ENCODE measurements at regions not wholly inside any gene's neighbourhood (a gene's known extent, or its start where the extent isn't known, plus 50 kb on each side); places are given as distances from the start of the nearest gene placed in this dataset.
"Not testable (repeated sequence)": the region's sequence is repeated elsewhere in the genome, so short reads cannot be mapped to it uniquely, and the experiment has no call there.

DNA sequence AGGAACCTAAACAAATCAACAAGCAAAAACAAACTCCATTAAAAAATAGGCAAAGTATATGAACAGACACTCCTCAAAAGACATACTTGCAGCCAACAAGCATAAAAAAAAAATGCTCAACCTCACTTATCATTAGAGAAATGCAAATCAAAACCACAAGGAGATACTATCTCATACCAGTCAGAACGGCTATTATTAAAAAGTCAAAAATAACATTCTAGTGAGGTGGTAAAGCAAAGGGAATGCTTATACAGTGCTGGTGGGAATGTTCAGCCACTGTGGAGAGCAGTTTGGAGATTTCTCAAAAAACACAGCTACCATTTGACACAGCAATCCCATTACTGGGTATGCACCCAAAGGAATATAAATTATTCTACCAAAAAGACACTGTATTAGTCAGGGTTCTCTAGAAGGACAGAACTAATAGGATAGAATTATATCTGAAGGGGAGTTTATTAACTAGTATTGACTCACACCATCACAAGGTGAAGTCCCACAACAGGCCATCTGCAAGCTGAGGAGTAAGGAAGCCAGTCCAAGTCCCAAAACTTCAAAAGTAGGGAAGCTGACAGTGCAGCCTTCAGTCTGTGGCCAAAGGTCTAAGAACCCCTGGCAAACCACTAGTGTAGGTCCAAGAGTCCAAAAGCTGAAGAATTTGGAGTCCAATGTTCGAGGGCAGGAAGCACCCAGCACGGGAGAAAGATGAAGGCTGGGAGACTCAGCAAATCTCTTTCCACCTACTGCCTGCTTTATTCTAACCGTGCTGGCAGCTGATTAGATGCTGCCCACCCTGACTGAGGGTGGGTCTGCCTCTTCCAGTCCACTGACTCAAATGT lies 101.6 kb upstream of the KRAS start:
- Histone ChIP-seq H3K4me3 (ENCODE audit: insufficient read length, low read depth) (no peak overlapping the region), H3K4me1 (ENCODE audit: insufficient read depth, insufficient read length) (no peaks in the 10 kb centered on the region), H3K9ac (ENCODE audit: insufficient read length, low read depth) (no peak overlapping the region), H3K36me3 (ENCODE audit: insufficient read depth, insufficient read length, low read length) (no peaks in the 10 kb centered on the region), H3K9me3 (ENCODE audit: insufficient read depth, low read length) (no peaks in the 10 kb centered on the region), H3K27me3 (ENCODE audit: insufficient read depth, insufficient read length) (no peaks in the 10 kb centered on the region)
- DNase-seq (ENCODE audit: low read depth, low spot score) = no peak
- TF ChIP-seq ZNF274 (IDR thresholded peaks at IDR 0.05; ENCODE audit: low read depth, low read length) = no peak
- TF ChIP-seq YY1 (IDR thresholded peaks at IDR 0.05; ENCODE audit: insufficient read depth, insufficient read length) = no peak
- TF ChIP-seq SUZ12 (IDR thresholded peaks at IDR 0.05; ENCODE audit: extremely low read depth, insufficient read depth, insufficient read length) = no peak

DNA sequence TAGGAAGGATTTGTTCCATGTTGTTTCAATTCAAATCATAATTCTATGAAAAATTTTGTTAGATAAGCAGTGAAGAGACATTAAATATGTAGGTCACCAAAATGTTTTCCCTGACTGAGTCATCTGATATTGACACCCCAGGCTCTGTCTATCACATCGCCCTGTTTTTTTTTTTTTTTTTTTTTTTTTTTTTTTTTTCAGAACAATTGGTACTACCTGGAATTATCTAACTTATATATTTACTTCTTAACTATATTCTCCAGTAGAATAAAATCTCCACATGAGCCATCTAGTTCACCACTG lies 97.8 kb upstream of the KRAS start:
- H3K4me3 ChIP-seq (ENCODE audit: insufficient read length, low read depth) = no peak overlapping the region
- no peak for TF ChIP-seq ZNF274 (IDR thresholded peaks at IDR 0.05; ENCODE audit: low read depth, low read length)

DNA sequence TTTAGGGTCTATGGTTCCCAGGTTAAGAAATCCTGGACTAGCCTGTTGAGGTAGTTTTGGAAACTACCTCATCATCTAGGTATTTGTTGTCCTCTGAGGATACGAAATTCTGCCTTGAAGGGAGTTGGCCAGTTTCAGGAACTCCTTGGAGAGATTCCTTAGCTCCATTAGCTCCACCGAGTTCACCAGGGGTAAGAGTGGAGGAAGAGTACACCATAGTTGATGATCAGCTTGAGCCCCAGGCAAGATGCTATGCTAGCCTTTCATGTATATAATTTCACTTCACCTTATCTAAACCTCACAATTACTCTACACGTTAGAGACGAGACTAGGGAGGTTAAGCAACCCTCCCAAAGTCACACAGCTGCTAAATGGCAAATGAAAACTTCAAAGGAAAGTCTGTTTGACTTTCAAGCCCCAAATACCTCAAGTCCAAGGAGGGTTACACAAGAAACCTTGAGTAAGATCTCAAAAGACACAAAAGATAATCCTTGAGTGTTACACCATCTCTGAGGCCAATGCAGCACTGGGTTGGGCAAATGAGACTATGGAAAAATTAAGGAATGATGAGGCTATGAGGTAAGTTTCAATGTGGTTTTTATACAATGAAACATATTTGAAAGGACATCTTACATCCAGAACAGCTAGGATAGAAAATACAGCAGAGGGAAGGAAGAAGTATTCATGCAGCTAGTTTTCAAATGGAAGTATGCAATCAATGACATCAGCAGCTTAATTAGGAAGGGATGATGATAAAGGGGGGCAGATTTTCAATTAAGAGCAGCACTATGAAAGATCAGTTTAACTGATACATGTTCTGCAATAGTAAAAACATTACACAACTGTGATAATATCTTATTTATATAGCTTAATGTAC lies 97.2 kb upstream of the KRAS start:
- no peaks in the 10 kb centered on the region for H3K4me1 ChIP-seq (ENCODE audit: insufficient read depth, insufficient read length)
- H3K9ac ChIP-seq (ENCODE audit: insufficient read length, low read depth) = no peak overlapping the region
- TF ChIP-seq YY1 (IDR thresholded peaks at IDR 0.05; ENCODE audit: insufficient read depth, insufficient read length) = no peak
- TF ChIP-seq SUZ12 (IDR thresholded peaks at IDR 0.05; ENCODE audit: extremely low read depth, insufficient read depth, insufficient read length) = no peak
- TF ChIP-seq ZNF274 (IDR thresholded peaks at IDR 0.05; ENCODE audit: low read depth, low read length) = no peak
- no peak overlapping the region for H3K4me3 ChIP-seq (ENCODE audit: insufficient read length, low read depth)
- no peaks in the 10 kb centered on the region for H3K27me3 ChIP-seq (ENCODE audit: insufficient read depth, insufficient read length)
- no peaks in the 10 kb centered on the region for H3K36me3 ChIP-seq (ENCODE audit: insufficient read depth, insufficient read length, low read length)
- H3K9me3 ChIP-seq (ENCODE audit: insufficient read depth, low read length) = no peaks in the 10 kb centered on the region
- no peak for DNase-seq (ENCODE audit: low read depth, low spot score)

More for the DNA sequence above, 97.8 kb upstream of the KRAS start:
- Histone ChIP-seq H3K4me1 (ENCODE audit: insufficient read depth, insufficient read length) (no peaks in the 10 kb centered on the region), H3K9ac (ENCODE audit: insufficient read length, low read depth) (no peak overlapping the region), H3K36me3 (ENCODE audit: insufficient read depth, insufficient read length, low read length) (no peaks in the 10 kb centered on the region), H3K9me3 (ENCODE audit: insufficient read depth, low read length) (no peaks in the 10 kb centered on the region), H3K27me3 (ENCODE audit: insufficient read depth, insufficient read length) (no peaks in the 10 kb centered on the region)
- DNase-seq (ENCODE audit: low read depth, low spot score) = no peak

DNA sequence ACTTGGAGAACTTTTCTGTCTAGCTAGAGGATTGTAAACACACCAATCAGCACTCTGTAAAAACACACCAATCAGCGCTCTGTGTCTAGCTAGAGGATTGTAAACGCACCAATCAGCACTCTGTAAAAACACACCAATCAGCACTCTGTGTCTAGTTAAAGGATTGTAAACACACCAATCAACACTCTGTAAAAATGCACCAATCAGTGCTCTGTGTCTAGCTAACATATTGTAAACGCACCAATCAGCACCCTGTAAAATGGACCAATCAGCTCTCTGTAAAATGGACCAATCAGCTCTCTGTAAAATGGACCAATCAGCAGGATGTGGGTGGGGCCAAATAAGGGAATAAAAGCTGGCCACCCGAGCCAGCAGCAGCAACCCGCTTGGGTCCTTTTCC lies 91.1 kb upstream of the KRAS start:
- H3K4me3 ChIP-seq (ENCODE audit: insufficient read length, low read depth); H3K4me1 ChIP-seq (ENCODE audit: insufficient read depth, insufficient read length); H3K36me3 ChIP-seq (ENCODE audit: insufficient read depth, insufficient read length, low read length); DNase-seq (ENCODE audit: low read depth, low spot score); H3K27me3 ChIP-seq (ENCODE audit: insufficient read depth, insufficient read length); H3K9ac ChIP-seq (ENCODE audit: insufficient read length, low read depth): not testable (repeated sequence)
- peaks cover 18% of the 10 kb centered on the region for H3K9me3 ChIP-seq (ENCODE audit: insufficient read depth, low read length)

DNA sequence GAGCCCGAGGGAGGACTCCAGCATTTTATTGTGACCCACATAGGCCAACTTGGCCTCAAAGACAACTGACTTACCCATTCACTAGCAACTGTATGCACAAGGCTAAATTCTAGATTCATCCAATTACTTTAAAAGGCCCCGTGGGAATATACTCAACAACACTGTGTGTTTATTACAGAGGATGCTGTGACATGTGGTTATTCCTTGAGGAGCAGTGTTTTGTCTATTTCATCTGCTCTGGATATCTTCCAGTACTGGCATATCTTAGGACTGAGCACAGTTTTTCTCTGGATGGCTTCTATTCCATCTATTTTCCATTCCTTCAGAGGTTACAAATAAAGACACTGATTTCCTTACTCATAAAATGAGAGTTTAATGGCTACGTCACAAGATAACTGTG lies 87.2 kb upstream of the KRAS start:
- Histone ChIP-seq H3K4me1 (ENCODE audit: insufficient read depth, insufficient read length) (no peaks in the 10 kb centered on the region), H3K9me3 (ENCODE audit: insufficient read depth, low read length) (peaks cover 18% of the 10 kb centered on the region), H3K36me3 (ENCODE audit: insufficient read depth, insufficient read length, low read length) (no peaks in the 10 kb centered on the region), H3K9ac (ENCODE audit: insufficient read length, low read depth) (no peak overlapping the region), H3K4me3 (ENCODE audit: insufficient read length, low read depth) (no peak overlapping the region), H3K27me3 (ENCODE audit: insufficient read depth, insufficient read length) (no peaks in the 10 kb centered on the region)
- DNase-seq (ENCODE audit: low read depth, low spot score) = no peak
- TF ChIP-seq ZNF274 (IDR thresholded peaks at IDR 0.05; ENCODE audit: low read depth, low read length) (no peak), YY1 (IDR thresholded peaks at IDR 0.05; ENCODE audit: insufficient read depth, insufficient read length) (no peak), SUZ12 (IDR thresholded peaks at IDR 0.05; ENCODE audit: extremely low read depth, insufficient read depth, insufficient read length) (no peak)

DNA sequence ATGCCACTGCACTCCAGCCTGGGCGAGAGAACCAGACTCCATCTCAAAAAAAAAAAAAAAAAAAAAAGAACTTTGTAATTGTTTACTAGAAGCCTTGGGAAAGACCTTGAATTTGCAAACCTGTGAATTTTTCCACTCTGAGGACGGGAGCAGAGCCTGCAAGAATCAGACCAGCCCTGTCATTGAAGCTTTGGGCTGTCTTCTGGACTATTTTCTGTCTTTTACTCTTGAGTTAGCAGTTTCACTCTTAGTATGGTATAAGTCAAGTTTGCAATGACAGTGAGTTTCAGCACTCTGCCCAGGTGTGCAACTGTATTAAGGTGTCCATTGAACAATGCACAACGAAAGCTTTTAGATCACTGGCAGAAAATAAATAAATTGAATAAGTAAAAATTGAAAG lies 81.4 kb upstream of the KRAS start:
- H3K4me1 ChIP-seq (ENCODE audit: insufficient read depth, insufficient read length) = no peaks in the 10 kb centered on the region
- no peak overlapping the region for H3K4me3 ChIP-seq (ENCODE audit: insufficient read length, low read depth)
- H3K27me3 ChIP-seq (ENCODE audit: insufficient read depth, insufficient read length) = no peaks in the 10 kb centered on the region
- no peaks in the 10 kb centered on the region for H3K36me3 ChIP-seq (ENCODE audit: insufficient read depth, insufficient read length, low read length)
- H3K9ac ChIP-seq (ENCODE audit: insufficient read length, low read depth) = no peak overlapping the region
- no peak for TF ChIP-seq ZNF274 (IDR thresholded peaks at IDR 0.05; ENCODE audit: low read depth, low read length)
- no peak for TF ChIP-seq YY1 (IDR thresholded peaks at IDR 0.05; ENCODE audit: insufficient read depth, insufficient read length)
- TF ChIP-seq SUZ12 (IDR thresholded peaks at IDR 0.05; ENCODE audit: extremely low read depth, insufficient read depth, insufficient read length) = no peak
- H3K9me3 ChIP-seq (ENCODE audit: insufficient read depth, low read length) = no peaks in the 10 kb centered on the region
- no peak for DNase-seq (ENCODE audit: low read depth, low spot score)

DNA sequence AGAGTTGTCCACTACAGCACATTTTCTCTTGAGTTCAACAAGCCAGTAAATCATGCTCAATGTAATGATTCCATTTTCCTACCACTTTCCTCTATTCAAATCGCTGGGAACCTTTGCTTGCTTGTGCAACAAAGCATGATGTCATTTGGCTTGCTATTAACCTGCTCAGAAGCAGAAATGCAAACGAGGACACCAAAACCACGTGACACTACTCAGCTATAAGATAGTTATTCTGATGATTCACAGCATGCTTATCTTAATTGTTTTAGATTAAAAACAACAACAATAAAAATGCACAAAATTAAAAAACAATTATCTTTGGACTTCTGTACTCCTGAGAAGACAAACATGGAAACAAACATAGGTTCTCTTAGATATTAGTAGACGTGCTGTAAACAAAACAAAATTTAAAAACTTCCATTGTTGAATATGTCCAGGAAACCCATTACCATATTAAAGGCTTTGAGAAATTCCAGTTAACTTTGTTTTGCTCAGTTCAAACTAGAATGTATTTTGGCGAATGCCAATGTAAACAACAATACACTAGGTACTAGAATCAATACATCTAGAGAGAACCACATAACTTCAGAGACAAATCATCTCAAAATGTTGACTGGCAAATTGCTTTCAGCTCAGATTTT lies 77.5 kb upstream of the KRAS start:
- no peak for DNase-seq (ENCODE audit: low read depth, low spot score)
- TF ChIP-seq SUZ12 (IDR thresholded peaks at IDR 0.05; ENCODE audit: extremely low read depth, insufficient read depth, insufficient read length) = no peak
- no peak for TF ChIP-seq YY1 (IDR thresholded peaks at IDR 0.05; ENCODE audit: insufficient read depth, insufficient read length)
- TF ChIP-seq ZNF274 (IDR thresholded peaks at IDR 0.05; ENCODE audit: low read depth, low read length) = no peak
- H3K27me3 ChIP-seq (ENCODE audit: insufficient read depth, insufficient read length) = no peaks in the 10 kb centered on the region
- H3K4me1 ChIP-seq (ENCODE audit: insufficient read depth, insufficient read length) = no peaks in the 10 kb centered on the region
- H3K36me3 ChIP-seq (ENCODE audit: insufficient read depth, insufficient read length, low read length) = no peaks in the 10 kb centered on the region
- H3K9ac ChIP-seq (ENCODE audit: insufficient read length, low read depth) = no peak overlapping the region
- H3K4me3 ChIP-seq (ENCODE audit: insufficient read length, low read depth) = no peak overlapping the region
- no peaks in the 10 kb centered on the region for H3K9me3 ChIP-seq (ENCODE audit: insufficient read depth, low read length)

All from NT2/D1 (cell line).